HepG2 (cell line): ENCODE measurements at regions not wholly inside any gene's neighbourhood (a gene's known extent, or its start where the extent isn't known, plus 50 kb on each side); places are given as distances from the start of the nearest gene placed in this dataset.

ENCODE experiments used
- CREB1 ChIP-seq, 2 experiments: fragments of 450-650 bp in 1 of 2; IDR thresholded peaks; 2 replicates each; pipeline ENCODE4 v1.6.1; 2016 to 2017; ENCODE audit warnings: control low read depth in 1 of 2, mild to moderate bottlenecking in 1 of 2, missing compliant biosample characterization in 1 of 2, missing genetic modification characterization in 1 of 2
- E2F1 ChIP-seq: sonication (generic); formaldehyde crosslinking; IDR thresholded peaks from 2 replicates; pipeline ENCODE4 v1.5.0; 2020; ENCODE audit warnings: missing genetic modification reagents
- KAT2B ChIP-seq: fragments of 150-350 bp; IDR thresholded peaks from 2 replicates; pipeline ENCODE4 v1.6.1; 2014; ENCODE audit warnings: low read depth, low read length, borderline replicate concordance
- KDM5A ChIP-seq: fragments of 200-600 bp; sonication (generic); IDR thresholded peaks from 2 replicates; pipeline ENCODE4 v1.7.0; 2018; ENCODE audit warnings: antibody characterized with exemption, mild to moderate bottlenecking, low read length, borderline replicate concordance
- LCORL ChIP-seq, 2 experiments: fragments of 450-650 bp in 1 of 2; sonication (generic) in 1 of 2; formaldehyde crosslinking in 1 of 2; IDR thresholded peaks; 2 replicates each; pipeline versions ENCODE4 v1.5.0 to v1.6.1; 2017 to 2020; ENCODE audit warnings: antibody characterized with exemption in 1 of 2, missing genetic modification reagents in 1 of 2
- MBNL3 ChIP-seq: fragments of 250-450 bp; sonication (Bioruptor Pico); conservative IDR thresholded peaks from 2 replicates; pipeline ENCODE4 v1.8.0; 2022; ENCODE audit warnings: mild to moderate bottlenecking, inconsistent platforms
- MED13 ChIP-seq: sonication (generic); formaldehyde crosslinking; IDR thresholded peaks from 2 replicates; pipeline ENCODE4 v1.5.0; 2020; ENCODE audit warnings: missing genetic modification reagents
- MEF2D ChIP-seq: sonication (generic); formaldehyde crosslinking; IDR thresholded peaks from 2 replicates; pipeline ENCODE4 v1.5.1; 2020; ENCODE audit warnings: mild to moderate bottlenecking, missing genetic modification reagents
- NR1H2 ChIP-seq: sonication (generic); formaldehyde crosslinking; IDR thresholded peaks from 2 replicates; pipeline ENCODE4 v1.8.1; 2022; ENCODE audit warnings: low read depth, missing genetic modification reagents, borderline replicate concordance
- REXO4 ChIP-seq: sonication (generic); formaldehyde crosslinking; IDR thresholded peaks from 2 replicates; pipeline ENCODE4 v1.8.0; 2022; ENCODE audit warnings: missing genetic modification reagents, mild to moderate bottlenecking, borderline replicate concordance
- SAFB2 ChIP-seq: sonication (generic); formaldehyde crosslinking; IDR thresholded peaks from 2 replicates; pipeline ENCODE4 v1.5.1; 2020; ENCODE audit warnings: missing genetic modification reagents, low read depth, mild to moderate bottlenecking, borderline replicate concordance
- SP1 ChIP-seq, 2 experiments: fragments of 450-650 bp in 1 of 2; sonication (generic) in 1 of 2; formaldehyde crosslinking in 1 of 2; IDR thresholded peaks; 2 replicates each; pipeline versions ENCODE4 v1.4.0 to v1.6.1; 2016 to 2020; ENCODE audit warnings: missing genetic modification reagents in 1 of 2
- TRIM24 ChIP-seq: sonication (generic); formaldehyde crosslinking; IDR thresholded peaks from 2 replicates; pipeline ENCODE4 v1.8.0; 2022; ENCODE audit warnings: mild to moderate bottlenecking, missing genetic modification reagents
- ZBTB3 ChIP-seq: sonication (generic); formaldehyde crosslinking; IDR thresholded peaks from 2 replicates; pipeline ENCODE4 v1.4.0; 2020; ENCODE audit warnings: low read depth, mild to moderate bottlenecking, moderate library complexity, missing genetic modification reagents, borderline replicate concordance
- ZC3H4 ChIP-seq: sonication (generic); formaldehyde crosslinking; IDR thresholded peaks from 2 replicates; pipeline ENCODE4 v1.4.0; 2020; ENCODE audit warnings: missing genetic modification reagents, borderline replicate concordance
- ZKSCAN1 ChIP-seq: fragments of 150-350 bp; IDR thresholded peaks from 2 replicates; pipeline ENCODE4 v1.6.1; 2014; ENCODE audit warnings: low read length
- ZNF337 ChIP-seq: sonication (generic); formaldehyde crosslinking; IDR thresholded peaks from 2 replicates; pipeline ENCODE4 v1.5.1; 2020; ENCODE audit warnings: missing genetic modification reagents, low read depth, mild to moderate bottlenecking, borderline replicate concordance
- ZNF737 ChIP-seq: sonication (generic); formaldehyde crosslinking; IDR thresholded peaks from 2 replicates; pipeline ENCODE4 v1.5.0; 2020; ENCODE audit warnings: missing genetic modification reagents, mild to moderate bottlenecking, borderline replicate concordance
- TF ChIP-seq, protein P1 (sequence below): sonication (generic); formaldehyde crosslinking; IDR thresholded peaks from 2 replicates; pipeline ENCODE4 v1.4.0; 2020; ENCODE audit warnings: mild to moderate bottlenecking, missing genetic modification reagents, borderline replicate concordance
- TF ChIP-seq, protein P2 (sequence below): sonication (generic); formaldehyde crosslinking; IDR thresholded peaks from 2 replicates; pipeline ENCODE4 v1.4.0; 2020; ENCODE audit warnings: missing genetic modification reagents, mild to moderate bottlenecking, borderline replicate concordance
- TF ChIP-seq, protein P3 (sequence below): sonication (generic); formaldehyde crosslinking; IDR thresholded peaks from 2 replicates; pipeline ENCODE4 v1.4.0; 2020; ENCODE audit warnings: missing genetic modification reagents

DNA sequence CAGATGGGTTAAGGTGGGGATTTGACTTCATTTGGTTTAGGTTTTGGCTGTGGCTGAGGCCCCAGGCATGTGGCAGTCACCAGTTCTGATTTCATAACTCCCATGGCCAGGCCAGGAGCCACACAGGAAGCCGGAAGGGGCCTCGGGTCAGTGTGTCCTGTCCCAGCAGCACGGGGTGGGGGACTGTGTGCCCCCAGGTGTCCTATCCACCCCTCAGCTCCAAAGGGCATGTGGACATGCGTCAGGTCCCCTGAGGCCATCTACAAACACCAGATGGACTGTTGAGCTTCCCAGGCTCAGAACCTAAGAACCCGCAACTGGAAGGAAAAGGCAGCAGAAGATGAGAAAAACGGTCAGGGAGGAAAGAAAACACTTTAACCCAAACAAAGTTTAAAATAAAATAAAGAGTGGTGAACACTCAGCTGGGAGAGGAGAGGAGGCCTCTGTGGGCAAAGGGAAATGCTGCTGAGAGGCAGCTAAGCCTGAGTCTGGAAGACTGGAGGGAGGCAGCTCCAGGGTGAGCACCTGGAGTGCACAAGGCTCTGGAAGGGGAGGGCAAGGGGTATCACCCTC lies 260.8 kb downstream of the AUH start (continued):
- TF ChIP-seq, protein P1, sequence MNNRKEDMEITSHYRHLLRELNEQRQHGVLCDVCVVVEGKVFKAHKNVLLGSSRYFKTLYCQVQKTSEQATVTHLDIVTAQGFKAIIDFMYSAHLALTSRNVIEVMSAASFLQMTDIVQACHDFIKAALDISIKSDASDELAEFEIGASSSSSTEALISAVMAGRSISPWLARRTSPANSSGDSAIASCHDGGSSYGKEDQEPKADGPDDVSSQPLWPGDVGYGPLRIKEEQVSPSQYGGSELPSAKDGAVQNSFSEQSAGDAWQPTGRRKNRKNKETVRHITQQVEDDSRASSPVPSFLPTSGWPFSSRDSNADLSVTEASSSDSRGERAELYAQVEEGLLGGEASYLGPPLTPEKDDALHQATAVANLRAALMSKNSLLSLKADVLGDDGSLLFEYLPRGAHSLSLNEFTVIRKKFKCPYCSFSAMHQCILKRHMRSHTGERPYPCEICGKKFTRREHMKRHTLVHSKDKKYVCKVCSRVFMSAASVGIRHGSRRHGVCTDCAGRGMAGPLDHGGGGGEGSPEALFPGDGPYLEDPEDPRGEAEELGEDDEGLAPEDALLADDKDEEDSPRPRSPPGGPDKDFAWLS (CRISPR knock-in tag), result no peak
- TF ChIP-seq MED13 (CRISPR knock-in tag) (peak; percentile 45; the same call in 1 of the 2 replicates), KAT2B (no peak), ZBTB3 (CRISPR knock-in tag) (no peak), TRIM24 (CRISPR knock-in tag) (peak; percentile 97), ZKSCAN1 (no peak), E2F1 (CRISPR knock-in tag) (peak; percentile 59; the same call in 1 of the 2 replicates), LCORL (IDR thresholded peaks at IDR 0.05) (no peak), LCORL (CRISPR knock-in tag; IDR thresholded peaks at IDR 0.05) (peak; percentile 93), REXO4 (CRISPR knock-in tag) (no peak), SP1 (IDR thresholded peaks at IDR 0.05) (no peak), SP1 (CRISPR knock-in tag; IDR thresholded peaks at IDR 0.05) (0 out of 2 replicates have a peak, but pooled peaks have one; percentile 21), SAFB2 (peak; percentile 80; the same call in 1 of the 2 replicates), KDM5A (no peak), ZNF737 (CRISPR knock-in tag) (no peak), CREB1 (IDR thresholded peaks at IDR 0.05) (no peak), CREB1 (CRISPR knock-in tag; IDR thresholded peaks at IDR 0.05) (0 out of 2 replicates have a peak, but pooled peaks have one; percentile 40), ZNF337 (no peak), MBNL3 (CRISPR knock-in tag) (no peak), MEF2D (CRISPR knock-in tag) (peak; percentile 96), NR1H2 (CRISPR knock-in tag) (no peak), ZC3H4 (CRISPR knock-in tag) (no peak)
- TF ChIP-seq, protein P2, sequence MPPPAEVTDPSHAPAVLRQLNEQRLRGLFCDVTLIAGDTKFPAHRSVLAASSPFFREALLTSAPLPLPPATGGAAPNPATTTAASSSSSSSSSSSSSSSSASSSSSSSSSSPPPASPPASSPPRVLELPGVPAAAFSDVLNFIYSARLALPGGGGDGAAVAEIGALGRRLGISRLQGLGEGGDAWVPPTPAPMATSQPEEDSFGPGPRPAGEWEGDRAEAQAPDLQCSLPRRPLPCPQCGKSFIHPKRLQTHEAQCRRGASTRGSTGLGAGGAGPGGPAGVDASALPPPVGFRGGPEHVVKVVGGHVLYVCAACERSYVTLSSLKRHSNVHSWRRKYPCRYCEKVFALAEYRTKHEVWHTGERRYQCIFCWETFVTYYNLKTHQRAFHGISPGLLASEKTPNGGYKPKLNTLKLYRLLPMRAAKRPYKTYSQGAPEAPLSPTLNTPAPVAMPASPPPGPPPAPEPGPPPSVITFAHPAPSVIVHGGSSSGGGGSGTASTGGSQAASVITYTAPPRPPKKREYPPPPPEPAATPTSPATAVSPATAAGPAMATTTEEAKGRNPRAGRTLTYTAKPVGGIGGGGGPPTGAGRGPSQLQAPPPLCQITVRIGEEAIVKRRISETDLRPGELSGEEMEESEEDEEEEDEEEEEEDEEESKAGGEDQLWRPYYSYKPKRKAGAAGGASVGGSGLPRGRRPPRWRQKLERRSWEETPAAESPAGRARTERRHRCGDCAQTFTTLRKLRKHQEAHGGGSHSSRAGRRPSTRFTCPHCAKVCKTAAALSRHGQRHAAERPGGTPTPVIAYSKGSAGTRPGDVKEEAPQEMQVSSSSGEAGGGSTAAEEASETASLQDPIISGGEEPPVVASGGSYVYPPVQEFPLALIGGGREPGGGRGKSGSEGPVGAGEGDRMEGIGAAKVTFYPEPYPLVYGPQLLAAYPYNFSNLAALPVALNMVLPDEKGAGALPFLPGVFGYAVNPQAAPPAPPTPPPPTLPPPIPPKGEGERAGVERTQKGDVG (CRISPR knock-in tag), result peak; percentile 91
- TF ChIP-seq, protein P3, sequence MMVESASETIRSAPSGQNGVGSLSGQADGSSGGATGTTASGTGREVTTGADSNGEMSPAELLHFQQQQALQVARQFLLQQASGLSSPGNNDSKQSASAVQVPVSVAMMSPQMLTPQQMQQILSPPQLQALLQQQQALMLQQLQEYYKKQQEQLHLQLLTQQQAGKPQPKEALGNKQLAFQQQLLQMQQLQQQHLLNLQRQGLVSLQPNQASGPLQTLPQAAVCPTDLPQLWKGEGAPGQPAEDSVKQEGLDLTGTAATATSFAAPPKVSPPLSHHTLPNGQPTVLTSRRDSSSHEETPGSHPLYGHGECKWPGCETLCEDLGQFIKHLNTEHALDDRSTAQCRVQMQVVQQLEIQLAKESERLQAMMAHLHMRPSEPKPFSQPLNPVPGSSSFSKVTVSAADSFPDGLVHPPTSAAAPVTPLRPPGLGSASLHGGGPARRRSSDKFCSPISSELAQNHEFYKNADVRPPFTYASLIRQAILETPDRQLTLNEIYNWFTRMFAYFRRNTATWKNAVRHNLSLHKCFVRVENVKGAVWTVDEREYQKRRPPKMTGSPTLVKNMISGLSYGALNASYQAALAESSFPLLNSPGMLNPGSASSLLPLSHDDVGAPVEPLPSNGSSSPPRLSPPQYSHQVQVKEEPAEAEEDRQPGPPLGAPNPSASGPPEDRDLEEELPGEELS (CRISPR knock-in tag), result peak; percentile 87
